ENCODE measurements at regions not wholly inside any gene's neighbourhood (a gene's known extent, or its start where the extent isn't known, plus 50 kb on each side); places are given as distances from the start of the nearest gene placed in this dataset.

GRCh38 chr1:198908995-198909394 lies 270.2 kb downstream of the PTPRC start:
- no peak overlapping the region for H3K27ac ChIP-seq (ENCODE audit: low read depth, low read length)
- H3K36me3 ChIP-seq (ENCODE audit: low read length), result peaks cover 52% of the 10 kb centered on the region
- H2AFZ ChIP-seq (ENCODE audit: low read depth, low read length, severe bottlenecking), result no peak overlapping the region
- no peaks in the 10 kb centered on the region for H3K27me3 ChIP-seq (ENCODE audit: low read length)
- no peaks in the 10 kb centered on the region for H3K9me3 ChIP-seq (ENCODE audit: insufficient read depth, low read length)
- peaks cover 42% of the 10 kb centered on the region for H4K20me1 ChIP-seq (ENCODE audit: low read depth, low read length)
- H3K4me3 ChIP-seq (ENCODE audit: insufficient read depth, low read length, poor library complexity, severe bottlenecking), result no peak overlapping the region
- H3K9ac ChIP-seq (ENCODE audit: low read length), result no peak overlapping the region
- peaks cover 99% of the 10 kb centered on the region for H3K79me2 ChIP-seq (ENCODE audit: insufficient read depth, low read length)
- H3K4me2 ChIP-seq (ENCODE audit: low read depth, low read length, poor library complexity, severe bottlenecking), result no peak overlapping the region
- no peaks in the 10 kb centered on the region for H3K9me2 ChIP-seq (replicated peaks; ENCODE audit: insufficient read depth, low read length)
- H3F3A ChIP-seq (ENCODE audit: insufficient read depth), result peaks cover 21% of the 10 kb centered on the region; the same call in 1 of the 2 replicates
- no peak for TF ChIP-seq EZH2phosphoT487 (conservative IDR thresholded peaks at IDR 0.05; ENCODE audit: low read length)

- Histone ChIP-seq H3K4me2 (ENCODE audit: low read depth, low read length, poor library complexity, severe bottlenecking) (no peak overlapping the region), H3K9ac (ENCODE audit: low read length) (no peak overlapping the region)
These were observed 271.1 kb downstream of the PTPRC start for GRCh38 chr1:198909973-198910372.

GRCh38 chr1:198910816-198911215 lies 272.0 kb downstream of the PTPRC start:
- H3K4me2 ChIP-seq (ENCODE audit: low read depth, low read length, poor library complexity, severe bottlenecking), result no peak overlapping the region
- H3K4me3 ChIP-seq (ENCODE audit: insufficient read depth, low read length, poor library complexity, severe bottlenecking), result no peak overlapping the region
- H3K27ac ChIP-seq (ENCODE audit: low read depth, low read length), result no peak overlapping the region
- peaks cover 13% of the 10 kb centered on the region; the same call in 1 of the 2 replicates for H3F3A ChIP-seq (ENCODE audit: insufficient read depth)
- H2AFZ ChIP-seq (ENCODE audit: low read depth, low read length, severe bottlenecking), result no peak overlapping the region
- H3K9me3 ChIP-seq (ENCODE audit: insufficient read depth, low read length), result no peaks in the 10 kb centered on the region
- no peak overlapping the region for H3K9ac ChIP-seq (ENCODE audit: low read length)
- H3K79me2 ChIP-seq (ENCODE audit: insufficient read depth, low read length), result peaks cover 99% of the 10 kb centered on the region
- peaks cover 31% of the 10 kb centered on the region; the same call in 1 of the 2 replicates for H4K20me1 ChIP-seq (ENCODE audit: low read depth, low read length)
- H3K9me2 ChIP-seq (replicated peaks; ENCODE audit: insufficient read depth, low read length), result no peaks in the 10 kb centered on the region
- TF ChIP-seq EZH2phosphoT487 (conservative IDR thresholded peaks at IDR 0.05; ENCODE audit: low read length) (no peak), CTCF (IDR thresholded peaks at IDR 0.05; ENCODE audit: insufficient read depth, low read length, poor library complexity, severe bottlenecking) (no peak)
- peaks cover 35% of the 10 kb centered on the region; the same call in 1 of the 2 replicates for H3K36me3 ChIP-seq (ENCODE audit: low read length)
- no peaks in the 10 kb centered on the region for H3K27me3 ChIP-seq (ENCODE audit: low read length)

More at GRCh38 chr1:198909973-198910372, 271.1 kb downstream of the PTPRC start:
- Histone ChIP-seq H3K9me3 (ENCODE audit: insufficient read depth, low read length) (no peaks in the 10 kb centered on the region), H3K79me2 (ENCODE audit: insufficient read depth, low read length) (peaks cover 99% of the 10 kb centered on the region), H3K9me2 (replicated peaks; ENCODE audit: insufficient read depth, low read length) (no peaks in the 10 kb centered on the region), H4K20me1 (ENCODE audit: low read depth, low read length) (peaks cover 39% of the 10 kb centered on the region), H2AFZ (ENCODE audit: low read depth, low read length, severe bottlenecking) (no peak overlapping the region), H3K27ac (ENCODE audit: low read depth, low read length) (no peak overlapping the region), H3K36me3 (ENCODE audit: low read length) (peaks cover 43% of the 10 kb centered on the region), H3K27me3 (ENCODE audit: low read length) (no peaks in the 10 kb centered on the region), H3K4me3 (ENCODE audit: insufficient read depth, low read length, poor library complexity, severe bottlenecking) (no peak overlapping the region), H3F3A (ENCODE audit: insufficient read depth) (peaks cover 16% of the 10 kb centered on the region; the same call in 1 of the 2 replicates)
- TF ChIP-seq CTCF (IDR thresholded peaks at IDR 0.05; ENCODE audit: insufficient read depth, low read length, poor library complexity, severe bottlenecking) (no peak), EZH2phosphoT487 (conservative IDR thresholded peaks at IDR 0.05; ENCODE audit: low read length) (no peak)

- Histone ChIP-seq H3K9me2 (replicated peaks; ENCODE audit: insufficient read depth, low read length) (no peaks in the 10 kb centered on the region), H3K27ac (ENCODE audit: low read depth, low read length) (no peak overlapping the region), H2AFZ (ENCODE audit: low read depth, low read length, severe bottlenecking) (no peak overlapping the region), H3K79me2 (ENCODE audit: insufficient read depth, low read length) (peaks cover 99% of the 10 kb centered on the region), H3K4me3 (ENCODE audit: insufficient read depth, low read length, poor library complexity, severe bottlenecking) (no peak overlapping the region), H3F3A (ENCODE audit: insufficient read depth) (peaks cover 13% of the 10 kb centered on the region; the same call in 1 of the 2 replicates), H4K20me1 (ENCODE audit: low read depth, low read length) (peaks cover 31% of the 10 kb centered on the region; the same call in 1 of the 2 replicates), H3K4me2 (ENCODE audit: low read depth, low read length, poor library complexity, severe bottlenecking) (no peak overlapping the region), H3K9me3 (ENCODE audit: insufficient read depth, low read length) (no peaks in the 10 kb centered on the region), H3K9ac (ENCODE audit: low read length) (no peak overlapping the region), H3K36me3 (ENCODE audit: low read length) (peaks cover 41% of the 10 kb centered on the region; the same call in 1 of the 2 replicates), H3K27me3 (ENCODE audit: low read length) (no peaks in the 10 kb centered on the region)
- TF ChIP-seq EZH2phosphoT487 (conservative IDR thresholded peaks at IDR 0.05; ENCODE audit: low read length), result no peak
- no peak for TF ChIP-seq CTCF (IDR thresholded peaks at IDR 0.05; ENCODE audit: insufficient read depth, low read length, poor library complexity, severe bottlenecking)
These were observed 273.2 kb downstream of the PTPRC start for GRCh38 chr1:198912046-198912445.
